GM19324 (cell line): ENCODE measurements at regions not wholly inside any gene's neighbourhood (a gene's known extent, or its start where the extent isn't known, plus 50 kb on each side); places are given as distances from the start of the nearest gene placed in this dataset.
A peak's percentile ranks its signal among the peaks of the same experiment; 100 is the strongest.
"Not testable (repeated sequence)": the region's sequence is repeated elsewhere in the genome, so short reads cannot be mapped to it uniquely, and the experiment has no call there.

Experiments
- ATAC-seq: cut with Tn5 transposase; IDR thresholded peaks from one replicate; pipeline ENCODE4 v1.9.1; 2021; ENCODE audit warnings: mild to moderate bottlenecking, moderate library complexity; ENCODE audit not compliant: unreplicated experiment, low FRiP score

DNA sequence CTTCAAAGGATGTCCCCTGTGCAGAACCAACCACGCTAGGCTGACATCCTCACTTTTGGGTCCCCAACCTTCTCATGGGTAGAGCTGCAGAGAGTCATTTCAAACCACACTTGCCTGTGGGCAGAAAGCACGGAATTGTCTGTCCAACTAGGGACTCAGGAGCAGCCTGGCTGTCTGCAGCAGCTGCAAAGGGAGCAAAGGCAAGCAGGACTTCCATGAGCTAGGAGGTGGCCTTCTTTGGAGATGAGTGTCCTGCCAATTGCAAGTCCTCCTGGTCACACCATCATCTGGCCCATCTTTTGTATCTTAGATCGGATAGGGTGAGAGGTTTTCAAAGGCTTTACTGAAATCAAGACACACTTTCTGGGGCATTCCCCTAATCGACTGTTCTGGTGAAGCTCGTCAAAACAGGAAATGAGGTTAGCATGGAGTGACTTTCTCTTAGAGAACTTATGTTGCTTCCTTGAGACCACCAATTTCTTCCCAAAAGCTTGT is 222.3 kb upstream of the PLGLB2 start:
- ATAC-seq: peak; percentile 46

DNA sequence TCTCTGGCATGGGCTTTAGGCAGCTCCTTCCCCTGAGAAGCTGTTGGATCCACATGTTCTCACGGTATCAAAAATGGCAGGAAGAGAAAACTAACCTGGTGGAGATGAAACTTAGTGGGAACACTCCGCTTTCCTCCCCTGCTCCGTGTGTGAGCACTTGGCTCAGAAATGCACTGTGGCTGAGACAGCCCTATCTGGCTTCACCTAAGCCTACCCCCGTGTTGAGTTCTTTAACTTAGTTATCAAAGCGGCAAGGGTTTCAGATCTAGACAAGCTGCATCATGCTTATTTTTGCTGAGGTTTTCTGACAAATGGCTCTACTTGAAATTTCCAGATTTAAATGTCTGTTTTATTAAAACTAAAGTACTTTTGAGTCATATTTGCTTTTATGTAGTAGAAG is 221.6 kb upstream of the PLGLB2 start:
- not testable (repeated sequence) for ATAC-seq

DNA sequence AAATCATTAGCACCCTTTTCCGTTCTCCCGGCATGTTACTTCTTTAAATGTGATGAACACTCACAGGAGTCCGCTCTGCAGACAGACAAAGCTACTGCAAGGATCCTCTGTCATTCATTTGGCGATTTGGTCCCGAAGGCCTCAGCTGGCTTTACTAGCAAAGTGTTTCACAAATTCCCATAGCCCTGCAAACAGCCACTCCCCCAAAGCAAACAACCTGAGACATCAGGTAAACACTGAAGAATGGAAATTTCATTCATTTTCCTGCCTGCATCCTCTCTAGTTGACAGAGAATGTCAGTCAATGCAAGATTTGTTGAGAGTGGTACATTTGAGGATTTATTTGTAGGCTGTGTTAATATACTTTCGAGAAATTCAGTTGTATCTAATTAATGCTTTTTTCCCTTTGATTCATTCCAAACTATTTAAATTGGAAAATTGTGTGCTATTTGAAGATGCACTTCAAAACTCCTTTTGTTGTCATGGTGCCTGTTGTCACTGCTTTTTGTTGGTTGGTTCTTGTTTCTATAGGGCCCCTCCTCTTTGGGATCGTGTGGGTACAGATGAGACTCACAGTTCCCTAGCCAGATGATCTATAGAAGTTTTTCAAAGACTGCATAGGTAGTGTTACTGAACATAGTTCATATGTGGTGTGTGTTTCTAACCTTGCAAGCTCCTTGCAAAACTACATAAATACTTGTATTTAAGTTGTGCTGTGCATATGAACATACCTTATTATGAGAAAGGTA is 215.7 kb upstream of the PLGLB2 start:
- ATAC-seq: not testable (repeated sequence)

DNA sequence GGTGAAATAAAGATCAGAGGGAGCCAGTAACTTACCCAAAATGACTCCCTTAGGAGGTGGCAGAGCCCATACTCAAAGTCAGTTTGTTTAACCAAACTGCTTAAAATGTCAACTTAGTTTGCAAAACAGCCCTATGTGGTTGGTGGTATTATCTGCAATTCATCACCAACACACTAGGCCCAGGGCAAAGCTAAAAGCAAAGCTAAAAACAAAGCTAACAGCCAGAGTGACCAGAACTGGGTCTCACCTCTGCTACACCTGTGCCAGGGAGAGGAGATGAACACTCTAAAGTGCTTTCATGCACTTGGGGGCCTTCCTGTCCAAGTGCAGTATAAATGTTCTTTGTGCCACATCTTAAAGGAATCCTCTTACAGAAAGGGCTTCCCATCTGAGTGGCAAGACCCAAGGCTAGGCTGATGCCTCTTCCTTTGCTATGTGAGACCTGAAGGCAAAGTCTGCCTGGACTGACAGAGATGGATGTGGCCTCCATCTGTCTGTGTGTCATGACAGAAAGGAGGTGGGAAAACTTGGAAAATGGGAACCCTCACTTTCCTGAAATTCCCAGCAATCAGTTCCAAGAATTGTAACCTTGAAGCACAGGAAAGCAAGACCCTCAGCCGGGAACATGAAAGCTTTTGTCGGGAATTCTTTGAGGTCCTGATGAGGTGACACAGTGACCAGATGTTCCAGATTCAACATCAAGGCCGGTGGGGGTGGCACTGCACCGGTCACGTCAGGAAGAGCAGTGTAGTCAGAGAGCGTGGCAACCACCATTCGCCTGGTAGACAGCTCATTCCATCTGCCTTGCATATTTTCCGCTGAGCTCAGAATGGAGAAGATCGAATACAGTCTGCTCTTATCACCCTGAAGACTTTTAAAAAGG is 214.3 kb upstream of the PLGLB2 start:
- not testable (repeated sequence) for ATAC-seq

DNA sequence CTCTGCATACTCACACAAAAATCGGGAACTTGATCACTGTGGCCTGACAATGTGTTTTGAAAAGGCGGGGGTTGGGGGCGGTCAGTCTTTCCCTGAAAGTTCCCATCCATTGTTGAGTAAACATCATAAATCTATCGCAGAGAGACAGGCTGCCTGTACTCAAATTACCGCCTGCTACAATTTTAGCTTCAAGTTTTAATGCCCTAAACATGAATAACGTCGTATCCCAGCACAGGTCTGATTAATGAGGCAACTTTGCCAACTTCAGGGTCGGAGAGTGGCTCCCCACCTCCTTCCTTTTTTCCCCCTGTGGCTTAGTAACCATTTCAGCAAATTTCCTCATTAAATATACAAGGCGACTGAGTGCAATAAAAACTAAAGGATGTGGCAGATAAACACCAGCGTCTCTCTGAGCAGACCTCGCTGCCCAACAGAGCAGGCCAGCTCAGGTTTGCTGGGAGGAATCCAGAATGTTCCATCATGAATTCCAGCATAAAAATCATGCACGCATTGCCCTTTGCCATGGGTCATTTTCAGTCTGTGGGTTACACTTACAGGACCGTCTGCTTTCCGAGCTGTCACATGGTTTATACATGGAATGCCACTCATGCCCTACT is 213.5 kb upstream of the PLGLB2 start:
- not testable (repeated sequence) for ATAC-seq

DNA sequence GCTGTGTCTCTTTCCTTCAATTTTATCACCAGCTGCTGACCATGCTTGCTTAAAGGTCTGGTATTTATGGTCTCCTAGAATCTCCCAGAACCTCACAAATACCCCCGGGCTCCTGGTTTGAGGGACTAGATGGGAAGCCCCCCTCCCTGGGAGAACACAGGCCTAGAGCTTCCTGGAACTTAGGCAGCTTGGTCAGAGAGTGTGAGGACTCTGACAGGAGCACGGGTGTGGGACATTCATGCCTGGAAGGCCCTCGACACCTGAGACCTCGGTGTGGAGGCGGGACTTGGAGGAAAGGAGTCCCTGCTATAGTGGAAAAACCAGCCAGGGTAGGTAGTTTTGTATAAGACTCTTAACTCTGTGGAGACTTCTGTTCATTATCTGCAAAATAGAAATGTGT is 211.5 kb upstream of the PLGLB2 start:
- not testable (repeated sequence) for ATAC-seq

DNA sequence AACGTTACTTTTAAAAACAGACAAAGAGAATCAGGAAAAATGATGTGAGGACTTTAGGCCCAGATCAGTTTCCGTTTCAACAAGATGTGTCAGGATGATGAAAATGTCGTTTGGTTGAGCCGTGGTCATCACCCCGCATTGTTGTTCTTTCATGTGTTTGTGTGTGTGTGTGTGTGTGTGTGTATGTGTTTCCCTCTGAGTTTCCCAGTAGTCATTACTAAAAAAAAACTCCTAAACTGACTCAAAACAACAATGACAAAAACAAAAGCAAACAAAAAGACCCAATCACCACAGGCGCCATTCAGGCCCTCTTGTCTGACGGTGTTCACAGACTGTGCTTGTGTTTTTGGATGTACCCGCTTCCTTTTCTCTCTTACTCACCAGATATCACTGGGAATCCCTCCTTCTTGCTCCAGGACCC is 210.6 kb upstream of the PLGLB2 start:
- ATAC-seq: not testable (repeated sequence)

DNA sequence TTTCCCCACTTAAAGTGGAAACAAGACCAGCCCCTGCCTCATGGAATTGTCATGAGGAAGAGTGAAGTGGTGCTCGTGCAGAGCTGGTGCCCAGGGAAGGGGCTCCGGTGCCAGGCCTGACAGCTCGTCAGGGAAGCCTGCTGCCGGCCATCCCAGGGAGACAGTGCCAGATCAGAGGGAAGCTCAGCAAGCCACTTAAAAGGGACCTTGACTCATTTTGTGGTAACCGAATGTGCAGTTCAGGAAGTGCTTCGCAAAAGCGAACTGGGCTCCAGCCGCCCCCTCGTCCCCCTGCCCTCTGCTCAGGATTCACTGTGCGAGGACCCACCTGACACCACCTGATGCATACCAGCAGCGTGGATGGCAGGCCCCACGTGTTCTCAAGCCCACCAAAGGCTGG is 209.6 kb upstream of the PLGLB2 start:
- ATAC-seq: not testable (repeated sequence)

DNA sequence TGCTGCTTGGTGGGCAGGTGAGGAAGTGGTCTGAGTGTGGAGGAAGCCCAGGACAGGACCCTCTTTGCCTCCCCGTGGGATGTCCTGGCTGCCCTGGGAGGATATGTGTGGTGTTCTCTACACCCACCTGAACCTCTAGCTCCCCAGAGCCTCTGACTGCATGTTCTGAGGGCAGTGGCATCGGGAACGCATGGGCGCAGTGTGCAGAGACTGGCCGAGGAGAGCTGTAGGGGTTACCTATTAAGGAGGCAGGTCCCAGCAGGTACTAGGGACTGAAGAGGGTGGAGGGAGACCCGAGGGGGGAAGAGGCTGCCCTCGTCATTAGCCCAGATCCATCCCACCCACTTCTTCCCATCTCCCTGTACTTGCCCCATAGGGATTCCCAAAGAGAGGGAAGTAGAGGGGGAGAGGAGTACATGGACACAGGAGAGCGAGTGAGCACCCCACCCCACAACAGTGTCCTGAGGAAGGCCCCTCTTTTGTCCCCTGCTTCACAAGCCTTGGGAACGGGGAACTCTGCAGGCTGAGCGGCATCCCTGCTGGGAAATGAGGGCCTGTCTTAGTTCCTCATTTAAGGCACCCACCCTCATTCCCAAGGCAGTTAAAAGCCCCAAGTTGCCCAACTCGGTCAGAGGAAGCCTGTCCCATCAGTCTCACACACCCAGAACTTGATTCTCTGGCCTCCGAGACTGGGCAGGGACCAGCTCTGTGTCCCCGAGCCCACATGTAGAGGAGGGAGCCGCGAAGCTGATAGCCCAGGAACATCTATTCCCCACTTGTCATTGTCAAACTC is 208.5 kb upstream of the PLGLB2 start:
- not testable (repeated sequence) for ATAC-seq

DNA sequence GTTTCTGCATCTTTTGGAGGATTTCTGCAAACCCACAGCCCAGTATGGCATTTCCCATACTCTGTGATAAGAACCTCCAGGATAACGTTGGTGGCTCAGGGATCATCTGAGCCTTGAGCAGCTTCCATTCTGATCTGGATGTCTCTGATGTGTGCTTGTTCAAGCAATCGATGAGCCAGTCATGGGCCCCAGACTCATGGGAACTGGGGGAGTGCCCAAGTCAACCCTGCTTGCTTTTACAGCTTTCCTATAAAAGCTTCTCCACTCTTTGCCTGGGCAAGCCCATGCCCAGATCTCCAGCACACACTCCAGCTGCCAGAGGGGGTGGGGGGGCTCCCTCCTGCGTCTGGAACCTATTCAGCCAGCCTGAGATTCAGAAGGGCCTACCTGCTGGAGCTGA is 207.6 kb upstream of the PLGLB2 start:
- not testable (repeated sequence) for ATAC-seq

DNA sequence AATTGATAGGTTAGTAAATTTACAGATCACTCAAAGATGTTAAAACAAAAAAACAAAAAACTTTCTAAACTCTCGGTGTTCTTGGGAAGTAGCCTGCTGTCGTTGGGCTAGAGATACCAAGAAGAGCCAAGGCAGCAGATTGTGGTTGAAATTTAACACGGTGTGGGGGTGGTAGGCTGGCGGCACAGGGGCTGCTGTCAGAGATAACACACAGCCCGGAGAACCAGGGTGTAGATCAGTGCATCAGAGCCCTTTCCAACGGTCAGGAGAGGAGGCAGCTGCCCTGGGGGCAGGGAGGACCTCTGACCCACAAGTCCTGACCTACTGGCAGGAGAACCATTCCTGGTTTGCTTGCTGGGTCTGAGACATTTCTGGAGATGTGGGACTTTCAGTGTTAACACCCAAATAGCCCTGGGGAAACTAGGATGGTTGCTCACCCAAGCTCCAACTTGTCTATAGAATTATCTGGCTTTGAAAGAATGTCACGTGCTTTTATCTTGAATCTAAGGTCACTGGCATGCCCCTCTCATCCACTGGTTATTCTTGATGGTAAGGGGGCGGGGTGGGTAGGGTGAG is 205.2 kb upstream of the PLGLB2 start:
- not testable (repeated sequence) for ATAC-seq

DNA sequence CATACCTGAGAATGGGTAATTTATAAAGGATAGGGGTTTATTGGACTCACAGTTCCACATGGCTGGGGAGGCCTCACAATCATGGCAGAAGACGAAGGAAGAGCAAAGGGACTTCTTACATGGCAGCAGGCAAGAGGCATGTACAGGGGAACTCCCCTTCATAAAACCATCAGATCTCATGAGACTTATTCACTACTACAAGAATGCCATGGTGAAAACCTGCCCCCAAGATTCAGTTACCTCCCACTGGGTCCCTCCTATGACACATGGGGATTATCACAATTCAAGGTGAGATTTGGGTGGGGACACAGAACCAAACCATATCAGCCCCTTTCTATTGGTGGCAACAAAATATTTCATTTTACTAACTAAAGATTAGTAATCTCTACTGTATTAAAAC is 204.1 kb upstream of the PLGLB2 start:
- not testable (repeated sequence) for ATAC-seq

DNA sequence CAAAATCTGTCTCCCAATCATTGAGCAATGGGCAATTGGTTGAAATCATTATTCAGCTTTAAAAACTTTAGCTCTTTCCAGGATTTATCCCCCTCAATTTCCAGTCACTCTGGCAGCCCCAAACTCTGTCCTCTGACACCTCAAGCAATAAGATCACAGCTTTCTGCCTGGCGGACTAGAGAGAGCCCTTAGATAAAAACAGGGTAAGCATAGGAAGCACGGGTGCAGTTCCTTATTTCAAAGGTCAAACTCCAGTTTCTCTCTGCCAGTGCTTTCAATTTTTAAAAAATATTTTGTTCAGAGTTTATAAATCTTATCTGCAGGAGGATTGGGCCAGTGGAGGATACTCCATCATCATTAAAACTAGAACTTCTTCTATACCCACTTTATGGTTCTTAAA is 200.8 kb upstream of the PLGLB2 start:
- not testable (repeated sequence) for ATAC-seq

DNA sequence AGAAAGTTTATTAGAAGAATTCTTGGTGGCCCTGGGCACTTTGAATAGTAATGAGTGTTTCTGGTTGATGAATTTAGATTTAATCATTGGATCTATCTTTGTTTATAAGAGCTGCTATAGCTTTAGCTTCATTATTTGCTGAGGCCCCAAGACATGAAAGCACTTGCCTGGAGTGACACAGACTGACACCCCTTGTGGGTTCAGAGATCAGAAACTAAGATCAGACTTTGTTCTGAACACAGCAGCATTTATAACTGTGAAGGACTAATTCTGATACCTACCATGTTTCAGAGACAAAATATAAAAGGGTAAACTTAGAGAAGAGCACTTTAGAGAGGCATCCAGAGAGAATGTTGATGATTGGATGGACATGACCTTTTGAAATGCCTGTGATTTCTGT is 199.9 kb upstream of the PLGLB2 start:
- ATAC-seq: not testable (repeated sequence)

DNA sequence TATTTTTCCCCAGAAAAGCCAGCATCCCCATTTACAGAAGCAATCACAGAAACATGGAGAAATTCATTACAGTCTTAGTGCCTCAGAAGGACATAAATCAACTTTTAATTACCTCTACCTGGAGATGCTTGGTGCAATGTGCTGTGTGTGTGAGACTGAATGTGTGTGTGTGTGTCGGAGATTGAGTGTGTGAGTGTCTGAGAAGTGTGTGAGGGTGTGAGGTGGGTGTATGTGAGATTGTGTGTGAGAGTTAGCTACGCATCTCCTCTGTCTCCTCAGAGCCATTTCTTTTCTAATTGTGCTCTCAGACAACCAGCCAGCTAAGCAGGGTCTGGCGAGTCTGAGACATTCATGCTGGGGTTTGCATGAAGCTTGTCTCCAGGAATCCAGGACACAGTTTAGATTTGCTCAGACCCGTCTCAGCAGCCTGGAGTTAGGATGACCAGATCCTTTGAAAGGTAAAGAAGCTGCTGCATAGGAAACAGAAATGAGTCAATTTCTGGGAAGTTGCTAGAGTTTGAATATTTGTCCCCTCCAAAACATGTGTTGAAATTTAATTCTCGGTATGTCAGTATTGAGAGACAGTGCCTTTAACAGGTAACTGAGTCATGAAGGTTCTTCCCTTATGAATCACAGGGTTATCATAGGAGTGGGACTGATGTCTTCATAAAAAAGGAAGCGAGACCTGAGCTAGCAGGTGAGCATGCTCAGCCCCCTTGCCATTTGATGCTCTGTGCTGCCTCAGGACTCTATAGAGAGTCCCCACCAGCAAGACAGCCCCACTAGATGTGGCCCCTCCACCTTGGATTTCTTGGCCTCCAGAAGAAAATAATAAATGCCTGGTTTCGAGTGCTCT is 199.0 kb upstream of the PLGLB2 start:
- not testable (repeated sequence) for ATAC-seq

DNA sequence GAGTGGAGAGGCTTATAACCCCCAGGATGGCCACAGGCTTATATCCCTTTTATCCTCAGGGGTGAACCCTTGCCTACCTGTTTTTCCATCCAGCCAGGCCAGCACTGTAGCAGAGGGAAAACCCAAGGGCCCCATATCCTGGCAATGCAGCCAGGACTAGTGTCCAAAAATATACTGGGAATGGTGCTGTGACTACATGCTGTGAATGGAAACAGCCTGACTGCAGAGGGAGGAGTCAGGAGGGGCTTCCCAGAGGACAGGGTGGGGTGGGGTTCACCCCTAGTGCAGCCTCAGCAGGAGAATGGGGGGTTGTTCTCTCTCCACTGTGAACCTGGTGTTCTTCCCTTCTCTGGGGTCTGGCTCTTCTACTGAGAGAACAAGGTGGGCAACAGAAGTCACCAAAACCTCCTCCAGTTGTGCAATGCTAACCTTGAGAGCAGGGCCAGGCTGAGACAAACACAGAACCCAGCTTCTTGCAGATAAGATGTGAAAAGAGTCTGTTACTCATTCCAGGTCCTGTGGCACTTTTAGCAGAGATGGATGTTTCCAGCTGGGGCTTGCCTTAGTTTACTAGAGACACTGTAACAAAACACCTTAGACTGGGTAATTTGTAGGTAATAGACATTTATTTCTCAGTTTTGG is 198.2 kb upstream of the PLGLB2 start:
- not testable (repeated sequence) for ATAC-seq

DNA sequence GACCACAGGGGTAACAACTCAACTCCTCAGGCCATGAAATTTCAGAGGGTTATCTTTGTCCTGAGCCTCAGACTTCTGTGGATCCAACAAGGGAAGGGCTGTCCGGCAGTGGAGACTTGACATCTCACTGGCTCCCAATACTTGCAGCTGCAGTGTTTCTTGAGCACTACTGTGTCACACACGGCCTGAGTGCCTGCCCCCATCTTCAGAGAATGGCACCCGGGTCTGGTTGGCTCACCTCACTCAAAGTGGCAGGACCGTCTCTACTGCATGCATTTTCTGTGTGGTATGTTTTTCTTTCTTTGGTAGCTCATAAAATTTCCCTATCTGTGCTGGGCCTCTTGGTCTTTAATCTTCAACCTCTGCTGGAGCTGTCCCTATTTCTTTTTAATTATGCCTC is 193.2 kb upstream of the PLGLB2 start:
- not testable (repeated sequence) for ATAC-seq

DNA sequence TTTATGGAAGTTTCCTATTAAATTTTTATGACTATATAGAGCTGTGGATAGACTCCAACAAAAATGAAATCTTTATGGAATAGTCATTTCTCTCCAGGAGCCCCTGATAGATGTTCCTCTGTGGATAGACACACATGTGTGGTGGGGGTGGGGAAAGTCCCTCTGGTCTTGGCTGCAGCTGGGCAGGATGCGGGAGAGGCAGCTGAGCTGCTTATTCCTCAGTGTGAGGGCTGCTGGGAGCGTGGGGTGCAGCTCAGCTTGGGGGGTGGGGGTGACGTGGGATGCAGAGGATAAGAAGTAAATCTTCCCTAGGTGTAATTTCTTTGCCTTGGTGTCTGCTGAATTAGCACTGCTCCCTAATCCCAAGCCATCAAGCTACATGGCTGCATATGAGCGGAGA is 192.8 kb upstream of the PLGLB2 start:
- ATAC-seq: not testable (repeated sequence)
